ENCODE measurements at regions not wholly inside any gene's neighbourhood (a gene's known extent, or its start where the extent isn't known, plus 50 kb on each side); places are given as distances from the start of the nearest gene placed in this dataset.
A peak's percentile ranks its signal among the peaks of the same experiment; 100 is the strongest.

GRCh38 chr10:91022924-91023699, 102.2 kb upstream of the ANKRD1 start:
- H3K4me2 ChIP-seq: no peak overlapping the region
- ChIA-PET CTCF (interaction anchor here (0.7 to 3.1 kb wide), 5 partner anchors 11 to 112 kb away, joined by 3 to 12 read pairs (median 4); no protein-coding TSS in a partner anchor), POLR2A (no interaction called here)
- peaks cover 0 to 6% of the 10 kb centered on the region in 2 experiments; a peak in 2 of 4 replicates for H3K4me1 ChIP-seq (ENCODE audit: control insufficient read depth in 1 of 2, insufficient read depth in 2 of 2, low read depth in 1 of 2, low read length in 1 of 2)
- no peak for DNase-seq
- H3K9me2 ChIP-seq: no peaks in the 10 kb centered on the region
- no peaks in the 10 kb centered on the region for H4K20me1 ChIP-seq (ENCODE audit: insufficient read depth)
- H2AFZ ChIP-seq (ENCODE audit: low read depth): no peak overlapping the region
- no peak overlapping the region for H3K4me3 ChIP-seq (ENCODE audit: low read depth in 2 of 2, low read length in 1 of 2)
- H3K9ac ChIP-seq: no peak overlapping the region
- H3K27ac ChIP-seq (ENCODE audit: low read depth in 2 of 2, low read length in 1 of 2): peak overlapping the region in 1 of 2 experiments; percentile 11; a peak in 1 of 4 replicates
- TF ChIP-seq GATA2 (CRISPR knock-in tag; IDR thresholded peaks at IDR 0.05) (no peak), IRF3 (IDR thresholded peaks at IDR 0.05; ENCODE audit: low read depth, low read length) (no peak), EZH2phosphoT487 (IDR thresholded peaks at IDR 0.05; ENCODE audit: borderline replicate concordance, low read depth) (no peak), ZBTB33 (IDR thresholded peaks at IDR 0.05; ENCODE audit: borderline replicate concordance, low read depth) (no peak), SMC3 (IDR thresholded peaks at IDR 0.05; ENCODE audit: low read depth, low read length) (no peak), PBX3 (IDR thresholded peaks at IDR 0.05) (no peak), SIN3A (IDR thresholded peaks at IDR 0.05; ENCODE audit: borderline replicate concordance, low read depth, low read length) (no peak), FOXJ3 (CRISPR knock-in tag; IDR thresholded peaks at IDR 0.05) (no peak), MXI1 (IDR thresholded peaks at IDR 0.05; ENCODE audit: low read depth, low read length) (no peak), TEAD4 (IDR thresholded peaks at IDR 0.05; ENCODE audit: borderline replicate concordance, insufficient read depth) (no peak), POLR2AphosphoS5 (IDR thresholded peaks at IDR 0.05; ENCODE audit: low read depth, low read length) (no peak), MEF2A (IDR thresholded peaks at IDR 0.05; ENCODE audit: borderline replicate concordance, low read depth) (no peak), ELF1 (IDR thresholded peaks at IDR 0.05) (no peak), CTCF (IDR thresholded peaks at IDR 0.05) (no peak), YY1 (IDR thresholded peaks at IDR 0.05; ENCODE audit: low read depth) (no peak)
- no peaks in the 10 kb centered on the region for H3K27me3 ChIP-seq (ENCODE audit: insufficient read depth)
- H3K9me3 ChIP-seq: no peaks in the 10 kb centered on the region
- H3K36me3 ChIP-seq (replicated peaks in 1 of 2; ENCODE audit: control insufficient read depth in 1 of 2, insufficient read depth in 2 of 2, low read length in 1 of 2): no peaks in the 10 kb centered on the region
- H3K79me2 ChIP-seq (ENCODE audit: insufficient read depth): no peaks in the 10 kb centered on the region
- 69% methylated on average over 6 of the region's 6 CpGs for WGBS (ENCODE audit: low lambda C conversion rate)
- H3F3A ChIP-seq (replicated peaks; ENCODE audit: insufficient read depth): no peaks in the 10 kb centered on the region

All from SK-N-SH (cell line).